ENCODE measurements at regions not wholly inside any gene's neighbourhood (a gene's known extent, or its start where the extent isn't known, plus 50 kb on each side); places are given as distances from the start of the nearest gene placed in this dataset.

DNA sequence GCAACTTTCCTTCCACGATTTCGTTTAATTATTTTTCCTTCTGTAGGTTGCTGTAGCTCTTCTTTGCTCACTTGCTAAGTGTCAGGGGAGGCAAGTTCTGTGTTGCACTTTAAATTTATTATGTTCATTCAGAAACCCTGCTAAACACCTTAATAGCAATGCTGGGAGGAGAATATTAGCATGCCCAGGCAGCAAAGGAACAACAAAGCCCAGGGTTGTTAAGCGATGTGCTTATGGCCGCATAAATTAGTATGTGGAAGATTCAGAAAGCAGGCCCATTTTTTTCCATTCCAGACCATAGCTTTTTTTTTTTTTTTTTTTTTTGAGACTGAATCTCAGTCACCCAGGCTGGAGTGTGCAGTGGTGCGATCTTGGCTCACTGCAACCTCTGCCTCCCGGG lies 151.3 kb downstream of the BACH1 start:
- Histone ChIP-seq H3K79me2 (ENCODE audit: control insufficient read depth in 1 of 2, insufficient read depth in 2 of 2, low read length in 2 of 2) (no peaks in the 10 kb centered on the region), H3K18ac (ENCODE audit: extremely low read depth, low read length) (no peak overlapping the region), H3K23me2 (ENCODE audit: low read depth, low read length) (no peaks in the 10 kb centered on the region), H3K4me1 (replicated peaks in 1 of 4; ENCODE audit: control insufficient read depth in 3 of 4, insufficient read depth in 4 of 4, low read length in 3 of 4) (no peaks in the 10 kb centered on the region), H2BK12ac (ENCODE audit: low read depth, low read length) (no peak overlapping the region), H3K9ac (replicated peaks in 1 of 4; ENCODE audit: extremely low read depth in 1 of 4, low read depth in 3 of 4, low read length in 3 of 4) (no peak overlapping the region), H2BK120ac (replicated peaks; ENCODE audit: low read depth, low read length) (no peak overlapping the region), H2BK20ac (ENCODE audit: low read length) (no peak overlapping the region), H3K4me2 (ENCODE audit: insufficient read depth in 1 of 2, low read depth in 2 of 2, low read length in 2 of 2) (no peak overlapping the region), H3K4me3 (ENCODE audit: extremely low read depth in 1 of 4, insufficient read depth in 2 of 4, low read depth in 3 of 4, low read length in 4 of 4) (no peak overlapping the region), H3K14ac (ENCODE audit: insufficient read length) (no peak overlapping the region), H4K8ac (ENCODE audit: extremely low read depth, insufficient read depth, low read length) (no peak overlapping the region), H3K27ac (ENCODE audit: low read depth, low read length) (no peak overlapping the region), H2BK15ac (ENCODE audit: low read length) (no peak overlapping the region), H3K23ac (ENCODE audit: insufficient read length) (no peak overlapping the region), H2AK5ac (ENCODE audit: low read depth, low read length) (no peak overlapping the region), H3K36me3 (ENCODE audit: control insufficient read depth in 2 of 4, insufficient read depth in 4 of 4, low read length in 3 of 4) (no peaks in the 10 kb centered on the region), H2AFZ (ENCODE audit: low read length) (no peak overlapping the region), H4K91ac (replicated peaks; ENCODE audit: insufficient read length, low read length) (no peak overlapping the region), H3K9me3 (ENCODE audit: insufficient read depth in 2 of 2, low read depth in 1 of 2, low read length in 1 of 2) (no peaks in the 10 kb centered on the region; a peak in 2 of 4 replicates), H3K79me1 (ENCODE audit: low read depth, low read length) (no peaks in the 10 kb centered on the region), H2BK5ac (ENCODE audit: low read depth, low read length) (no peak overlapping the region), H4K20me1 (replicated peaks in 1 of 2; ENCODE audit: control insufficient read depth in 1 of 2, insufficient read depth in 2 of 2, low read length in 2 of 2) (no peaks in the 10 kb centered on the region), H3K4ac (replicated peaks; ENCODE audit: insufficient read length, low read depth, low read length) (no peak overlapping the region), H3K27me3 (replicated peaks in 1 of 4; ENCODE audit: control insufficient read depth in 3 of 4, extremely low read depth in 1 of 4, insufficient read depth in 3 of 4, low read length in 3 of 4) (no peaks in the 10 kb centered on the region), H4K5ac (ENCODE audit: insufficient read length, low read depth, low read length) (no peak overlapping the region), H3K56ac (replicated peaks; ENCODE audit: insufficient read length, low read depth, low read length) (no peak overlapping the region)
- TF ChIP-seq TAF7 (optimal IDR thresholded peaks at IDR 0.05; ENCODE audit: borderline replicate concordance, low read depth, low read length): no peak
- TF ChIP-seq, protein P1, sequence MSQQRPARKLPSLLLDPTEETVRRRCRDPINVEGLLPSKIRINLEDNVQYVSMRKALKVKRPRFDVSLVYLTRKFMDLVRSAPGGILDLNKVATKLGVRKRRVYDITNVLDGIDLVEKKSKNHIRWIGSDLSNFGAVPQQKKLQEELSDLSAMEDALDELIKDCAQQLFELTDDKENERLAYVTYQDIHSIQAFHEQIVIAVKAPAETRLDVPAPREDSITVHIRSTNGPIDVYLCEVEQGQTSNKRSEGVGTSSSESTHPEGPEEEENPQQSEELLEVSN (IDR thresholded peaks at IDR 0.05): no peak
- no peak for TF ChIP-seq KDM4A (IDR thresholded peaks at IDR 0.05; ENCODE audit: low read depth, low read length, severe bottlenecking)
- TF ChIP-seq NRF1 (IDR thresholded peaks at IDR 0.05; ENCODE audit: low read depth, low read length): no peak
- TF ChIP-seq, protein P2, sequence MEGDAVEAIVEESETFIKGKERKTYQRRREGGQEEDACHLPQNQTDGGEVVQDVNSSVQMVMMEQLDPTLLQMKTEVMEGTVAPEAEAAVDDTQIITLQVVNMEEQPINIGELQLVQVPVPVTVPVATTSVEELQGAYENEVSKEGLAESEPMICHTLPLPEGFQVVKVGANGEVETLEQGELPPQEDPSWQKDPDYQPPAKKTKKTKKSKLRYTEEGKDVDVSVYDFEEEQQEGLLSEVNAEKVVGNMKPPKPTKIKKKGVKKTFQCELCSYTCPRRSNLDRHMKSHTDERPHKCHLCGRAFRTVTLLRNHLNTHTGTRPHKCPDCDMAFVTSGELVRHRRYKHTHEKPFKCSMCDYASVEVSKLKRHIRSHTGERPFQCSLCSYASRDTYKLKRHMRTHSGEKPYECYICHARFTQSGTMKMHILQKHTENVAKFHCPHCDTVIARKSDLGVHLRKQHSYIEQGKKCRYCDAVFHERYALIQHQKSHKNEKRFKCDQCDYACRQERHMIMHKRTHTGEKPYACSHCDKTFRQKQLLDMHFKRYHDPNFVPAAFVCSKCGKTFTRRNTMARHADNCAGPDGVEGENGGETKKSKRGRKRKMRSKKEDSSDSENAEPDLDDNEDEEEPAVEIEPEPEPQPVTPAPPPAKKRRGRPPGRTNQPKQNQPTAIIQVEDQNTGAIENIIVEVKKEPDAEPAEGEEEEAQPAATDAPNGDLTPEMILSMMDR (IDR thresholded peaks at IDR 0.05; ENCODE audit: control extremely low read depth in 1 of 3, insufficient read depth in 1 of 3, low read depth in 1 of 3, low read length in 3 of 3): no peak
- no peak for TF ChIP-seq SIX5 (IDR thresholded peaks at IDR 0.05; ENCODE audit: low read depth, low read length)
- POLR2A ChIA-PET (ENCODE audit: partially characterized antibody): no interaction called here
- CTCF ChIA-PET (ENCODE audit: partially characterized antibody): interaction anchor here (1.0 to 2.3 kb wide), 2 partner anchors 27 to 102 kb away, joined by 3 to 5 read pairs; no protein-coding TSS in a partner anchor
- DNase-seq (ENCODE audit: low read depth in 1 of 2, low spot score in 2 of 2) (no peak), FAIRE-seq (no peak)
- WGBS, 2 experiments (ENCODE audit: extremely low coverage in 1 of 2, insufficient coverage in 1 of 2, insufficient read length in 1 of 2, insufficient replicate concordance in 2 of 2, low coverage in 1 of 2, low lambda C conversion rate in 2 of 2, missing lambda C conversion rate in 1 of 2): 91% methylated on average over 6 of the region's 6 CpGs; no CpG with 5 or more reads in 1 of the 2 experiments

All from H1 (cell line).